K562 (cell line): ENCODE measurements at regions not wholly inside any gene's neighbourhood (a gene's known extent, or its start where the extent isn't known, plus 50 kb on each side); places are given as distances from the start of the nearest gene placed in this dataset.

Experiments
- ATAC-seq: fragments of 200-7000 bp; cut with Tn5 transposase; 3 replicates; pipeline ENCODE4 v1.9.1; 2020; ENCODE audit warnings: moderate library complexity
- BruUV-seq: library from RNA; stranded (reverse); fragments of 400-500 nt; replicated peaks from 2 replicates; lab custom pipeline; 2021; lab: Mats Ljungman, UMichigan
- CTCF ChIA-PET: fragments of 300-600 bp; formaldehyde crosslinking; extraction: SDS; loops from one replicate; lab custom pipeline; 2021; ENCODE audit warnings: low intra/inter-chr PET ratio; lab: Yijun Ruan, JAX
- POLR2A ChIA-PET: fragments of 300-600, 350-650 bp; sonication (Branson Sonifier 250); formaldehyde crosslinking; extraction: SDS; loops from one replicate; lab custom pipeline; 2021; ENCODE audit warnings: antibody characterized with exemption, inconsistent platforms; lab: Yijun Ruan, JAX
- DNase-seq, 4 experiments: peaks; one replicate each; pipeline versions ENCODE4 v3.0.0 to v3.0.0-alpha.2; 2011 to 2018; ENCODE audit warnings: low spot score in 3 of 4, mixed read lengths in 3 of 4; ENCODE audit errors: extremely low read depth in 1 of 4
- FAIRE-seq: peaks from 2 replicates; lab custom pipeline; 2011; peaks lifted over from hg19 to GRCh38; lab: Jason Lieb, UNC
- H2AFZ ChIP-seq: 2 replicates; pipeline ENCODE4 v1.6.0; 2011; ENCODE audit warnings: low read depth, low read length, control low read depth, inconsistent platforms
- H3K27ac ChIP-seq: fragments of 200-600 bp; 3 replicates; pipeline ENCODE4 v1.8.0; 2011; ENCODE audit warnings: low read depth, mild to moderate bottlenecking, control low read depth, inconsistent platforms, low read length, moderate library complexity, mixed read lengths; ENCODE audit errors: extremely low read depth
- H3K27me3 ChIP-seq, 2 experiments: fragments of 300-600 bp in 1 of 2; 2 replicates in 1 of 2; 3 replicates in 1 of 2; pipeline versions ENCODE4 v1.6.0 to v1.8.0; 2011; ENCODE audit warnings: inconsistent platforms in 2 of 2, low read length in 2 of 2, mild to moderate bottlenecking in 1 of 2, mixed read lengths in 1 of 2, moderate library complexity in 1 of 2; ENCODE audit not compliant: control insufficient read depth in 2 of 2, insufficient read depth in 2 of 2
- H3K36me3 ChIP-seq: fragments of 300-600 bp; 3 replicates; pipeline ENCODE4 v1.8.0; 2011; ENCODE audit warnings: mild to moderate bottlenecking, low read length, inconsistent platforms; ENCODE audit not compliant: control insufficient read depth, insufficient read depth
- H3K4me1 ChIP-seq, 2 experiments: fragments of 200-600 bp in 1 of 2; replicated peaks in 1 of 2; 2 replicates in 1 of 2; 3 replicates in 1 of 2; pipeline versions ENCODE4 v1.5.1 to v1.8.0; 2011; ENCODE audit warnings: inconsistent platforms in 2 of 2, low read length in 2 of 2, mild to moderate bottlenecking in 1 of 2, mixed read lengths in 1 of 2, moderate library complexity in 1 of 2; ENCODE audit not compliant: control insufficient read depth in 2 of 2, insufficient read depth in 2 of 2
- H3K4me2 ChIP-seq: 2 replicates; pipeline ENCODE4 v1.6.1; 2011; ENCODE audit warnings: low read length, control low read depth, inconsistent platforms, mixed read lengths; ENCODE audit not compliant: insufficient read depth
- H3K4me3 ChIP-seq: fragments of 200-600 bp; sonication (generic), shearing (Covaris generic); 2 replicates; pipeline ENCODE4 v1.5.1; 2016; ENCODE audit warnings: control low read depth, inconsistent platforms
- H3K79me2 ChIP-seq: fragments of 200-600 bp; 3 replicates; pipeline ENCODE4 v1.8.0; 2011; ENCODE audit warnings: low read length, inconsistent platforms; ENCODE audit not compliant: control insufficient read depth, insufficient read depth
- H3K9ac ChIP-seq, 2 experiments: 2 replicates each; pipeline versions ENCODE4 v1.6.0 to v1.6.1; 2011; ENCODE audit warnings: low read depth in 2 of 2, low read length in 2 of 2, control low read depth in 1 of 2, inconsistent platforms in 1 of 2, mild to moderate bottlenecking in 1 of 2, mixed read lengths in 1 of 2; ENCODE audit not compliant: insufficient read depth in 1 of 2
- H3K9me1 ChIP-seq: one replicate; pipeline ENCODE4 v1.6.0; 2011; ENCODE audit warnings: inconsistent platforms, mild to moderate bottlenecking, low read length, moderate library complexity; ENCODE audit not compliant: control insufficient read depth, insufficient read depth
- H3K9me3 ChIP-seq: replicated peaks from 2 replicates; pipeline ENCODE4 v1.5.1; 2011; ENCODE audit warnings: low read depth, low read length, inconsistent platforms; ENCODE audit not compliant: control insufficient read depth, insufficient read depth
- H4K20me1 ChIP-seq: replicated peaks from 2 replicates; pipeline ENCODE4 v1.6.1; 2011; ENCODE audit warnings: low read length, inconsistent platforms, mixed read lengths; ENCODE audit not compliant: control insufficient read depth, insufficient read depth
- BMI1 ChIP-seq: fragments of 150-350 bp; IDR thresholded peaks from 2 replicates; pipeline ENCODE4 v1.6.1; 2014; ENCODE audit warnings: low read length
- CTCFL ChIP-seq: IDR thresholded peaks from 2 replicates; pipeline ENCODE4 v1.6.1; 2011; ENCODE audit warnings: borderline replicate concordance, low read depth, mild to moderate bottlenecking, moderate library complexity, low read length; ENCODE audit not compliant: insufficient read depth, poor library complexity, severe bottlenecking
- DIDO1 ChIP-seq: fragments of 450-650 bp; IDR thresholded peaks from 2 replicates; pipeline ENCODE4 v1.6.1; 2016; ENCODE audit warnings: low read depth, missing biosample characterization, missing genetic modification characterization
- ELK1 ChIP-seq: sonication (generic); formaldehyde crosslinking; IDR thresholded peaks from 2 replicates; pipeline ENCODE4 v1.8.1; 2022; ENCODE audit warnings: missing genetic modification reagents
- ETS1 ChIP-seq: conservative IDR thresholded peaks from 2 replicates; pipeline ENCODE4 v1.6.1; 2011; ENCODE audit warnings: low read depth, mild to moderate bottlenecking, low read length; ENCODE audit not compliant: control insufficient read depth
- GABPB1 ChIP-seq: sonication (generic); formaldehyde crosslinking; IDR thresholded peaks from 2 replicates; pipeline ENCODE4 v1.8.0; 2022; ENCODE audit warnings: mild to moderate bottlenecking, missing genetic modification reagents
- NBN ChIP-seq: fragments of 450-650 bp; IDR thresholded peaks from 2 replicates; pipeline ENCODE4 v1.6.1; 2016; ENCODE audit warnings: low read depth, mild to moderate bottlenecking
- PHB2 ChIP-seq: fragments of 450-650 bp; IDR thresholded peaks from 2 replicates; pipeline ENCODE4 v1.6.1; 2017; ENCODE audit warnings: low read depth
- SMARCA4 ChIP-seq: fragments of 450-650 bp; IDR thresholded peaks from 2 replicates; pipeline ENCODE4 v1.6.1; 2016
- ZC3H11A ChIP-seq: IDR thresholded peaks from 2 replicates; pipeline ENCODE4 v1.6.1; 2012; ENCODE audit warnings: low read depth, low read length, improper control_type of control experiment
- ZNF133 ChIP-seq: fragments of 250-450 bp; sonication (Bioruptor Pico); IDR thresholded peaks from 2 replicates; pipeline ENCODE4 v1.4.0; 2020; ENCODE audit warnings: mild to moderate bottlenecking
- ZNF274 ChIP-seq: IDR thresholded peaks from 2 replicates; pipeline ENCODE4 v1.6.1; 2011; ENCODE audit warnings: low read depth, mild to moderate bottlenecking, low read length, moderate library complexity, borderline replicate concordance
- ZNF444 ChIP-seq: fragments of 250-450 bp; sonication (Bioruptor Pico); IDR thresholded peaks from 2 replicates; pipeline ENCODE4 v1.4.0; 2020; ENCODE audit warnings: mild to moderate bottlenecking, moderate library complexity
- ZNF57 ChIP-seq: fragments of 450-650 bp; formaldehyde crosslinking; IDR thresholded peaks from 2 replicates; pipeline ENCODE4 v1.4.0; 2020; ENCODE audit warnings: mild to moderate bottlenecking, moderate library complexity
- WGBS: fragments of 100-300 bp; shearing (Covaris generic); methylation state at CpG from one replicate; pipeline ENCODE4 v1.1.6; 2016; ENCODE audit warnings: low coverage, mixed read lengths; ENCODE audit not compliant: insufficient coverage; ENCODE audit errors: missing lambda C conversion rate; 5-methylcytosine and 5-hydroxymethylcytosine counted together
- in situ Hi-C: fragments of 300-500 bp; cut with MboI; formaldehyde crosslinking; loops from 4 replicates; pipeline ENCODE4 v1.15.0; 2018; ENCODE audit warnings: inconsistent platforms, mixed read lengths
- intact Hi-C: fragments of 100-400 bp; cut with micrococcal nuclease; formaldehyde crosslinking; loops from 2 replicates; pipeline ENCODE4 v1.14.2; 2022
- TF ChIP-seq, protein P1 (sequence below): sonication (generic); formaldehyde crosslinking; IDR thresholded peaks from 2 replicates; pipeline ENCODE4 v1.8.0; 2023; ENCODE audit warnings: mild to moderate bottlenecking, missing genetic modification reagents

DNA sequence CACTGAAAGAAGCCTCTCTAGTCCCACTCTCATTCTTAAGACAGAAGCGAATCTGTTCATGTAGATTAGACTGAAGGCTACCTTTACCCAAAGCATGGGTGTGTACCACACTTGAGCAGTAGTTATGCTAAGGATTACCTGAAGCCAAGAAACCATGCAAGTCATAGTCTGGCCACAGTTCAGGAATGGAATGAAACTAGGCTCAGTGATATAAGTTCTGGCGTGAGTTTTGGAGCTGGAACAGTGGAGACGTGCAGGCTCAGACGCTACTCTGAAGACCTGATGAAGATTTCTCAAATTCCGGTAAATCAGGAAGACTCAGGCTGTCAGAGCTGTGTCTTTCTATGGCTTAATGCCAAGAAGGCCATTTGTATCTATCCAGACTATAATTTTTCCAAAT is 219.9 kb downstream of the HDGFL1 start:
- DNase-seq (no peak), ATAC-seq (no peak)
- H3K4me2 ChIP-seq: no peak overlapping the region
- no peak overlapping the region for H3K4me3 ChIP-seq
- no peaks in the 10 kb centered on the region for H3K4me1 ChIP-seq
- TF ChIP-seq ZC3H11A (no peak), ZNF57 (CRISPR knock-in tag) (no peak), ZNF133 (CRISPR knock-in tag) (no peak), DIDO1 (tag) (no peak), PHB2 (no peak), CTCFL (no peak), ETS1 (no peak), ELK1 (no peak), ZNF274 (no peak), ZNF444 (no peak), BMI1 (no peak), GABPB1 (CRISPR knock-in tag) (no peak), SMARCA4 (no peak), NBN (no peak)
- TF ChIP-seq, protein P1, sequence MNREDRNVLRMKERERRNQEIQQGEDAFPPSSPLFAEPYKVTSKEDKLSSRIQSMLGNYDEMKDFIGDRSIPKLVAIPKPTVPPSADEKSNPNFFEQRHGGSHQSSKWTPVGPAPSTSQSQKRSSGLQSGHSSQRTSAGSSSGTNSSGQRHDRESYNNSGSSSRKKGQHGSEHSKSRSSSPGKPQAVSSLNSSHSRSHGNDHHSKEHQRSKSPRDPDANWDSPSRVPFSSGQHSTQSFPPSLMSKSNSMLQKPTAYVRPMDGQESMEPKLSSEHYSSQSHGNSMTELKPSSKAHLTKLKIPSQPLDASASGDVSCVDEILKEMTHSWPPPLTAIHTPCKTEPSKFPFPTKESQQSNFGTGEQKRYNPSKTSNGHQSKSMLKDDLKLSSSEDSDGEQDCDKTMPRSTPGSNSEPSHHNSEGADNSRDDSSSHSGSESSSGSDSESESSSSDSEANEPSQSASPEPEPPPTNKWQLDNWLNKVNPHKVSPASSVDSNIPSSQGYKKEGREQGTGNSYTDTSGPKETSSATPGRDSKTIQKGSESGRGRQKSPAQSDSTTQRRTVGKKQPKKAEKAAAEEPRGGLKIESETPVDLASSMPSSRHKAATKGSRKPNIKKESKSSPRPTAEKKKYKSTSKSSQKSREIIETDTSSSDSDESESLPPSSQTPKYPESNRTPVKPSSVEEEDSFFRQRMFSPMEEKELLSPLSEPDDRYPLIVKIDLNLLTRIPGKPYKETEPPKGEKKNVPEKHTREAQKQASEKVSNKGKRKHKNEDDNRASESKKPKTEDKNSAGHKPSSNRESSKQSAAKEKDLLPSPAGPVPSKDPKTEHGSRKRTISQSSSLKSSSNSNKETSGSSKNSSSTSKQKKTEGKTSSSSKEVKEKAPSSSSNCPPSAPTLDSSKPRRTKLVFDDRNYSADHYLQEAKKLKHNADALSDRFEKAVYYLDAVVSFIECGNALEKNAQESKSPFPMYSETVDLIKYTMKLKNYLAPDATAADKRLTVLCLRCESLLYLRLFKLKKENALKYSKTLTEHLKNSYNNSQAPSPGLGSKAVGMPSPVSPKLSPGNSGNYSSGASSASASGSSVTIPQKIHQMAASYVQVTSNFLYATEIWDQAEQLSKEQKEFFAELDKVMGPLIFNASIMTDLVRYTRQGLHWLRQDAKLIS (CRISPR knock-in tag): no peak
- TF ChIP-seq, all 486 proteins: peak for 0
- no peaks in the 10 kb centered on the region for H3K27me3 ChIP-seq
- in situ Hi-C loops: no loop called here
- H3K9me3 ChIP-seq: peaks cover 3% of the 10 kb centered on the region; the same call in 1 of the 2 replicates
- H4K20me1 ChIP-seq: no peaks in the 10 kb centered on the region
- FAIRE-seq: no peak
- no peaks in the 10 kb centered on the region for H3K79me2 ChIP-seq
- WGBS: 3% methylated on average over 5 of the region's 5 CpGs
- no peaks in the 10 kb centered on the region for H3K9me1 ChIP-seq
- ChIA-PET CTCF (no interaction called here), POLR2A (no interaction called here)
- H3K36me3 ChIP-seq: no peaks in the 10 kb centered on the region; the same call in 2 of the 3 replicates
- H3K27ac ChIP-seq: no peak overlapping the region
- BruUV-seq: no TSS peak
- intact Hi-C loops: no loop called here
- H3K9ac ChIP-seq: no peak overlapping the region
- H2AFZ ChIP-seq: no peak overlapping the region
